CD14-positive monocyte (primary cell): ENCODE measurements at regions not wholly inside any gene's neighbourhood (a gene's known extent, or its start where the extent isn't known, plus 50 kb on each side); places are given as distances from the start of the nearest gene placed in this dataset.
"Not testable (repeated sequence)": the region's sequence is repeated elsewhere in the genome, so short reads cannot be mapped to it uniquely, and the experiment has no call there.

Experiments
- DNase-seq, 3 donors: peaks; one replicate each; pipeline ENCODE4 v3.0.0-alpha.2; 2011 to 2022
- H2AFZ ChIP-seq: 2 replicates; pipeline ENCODE4 v1.6.0; 2012; ENCODE audit warnings: mild to moderate bottlenecking, low read depth, low read length, inconsistent platforms; ENCODE audit not compliant: insufficient read depth, poor library complexity, severe bottlenecking
- H3K27ac ChIP-seq, 2 donors: 1 replicate in 1 of 2; 2 replicates in 1 of 2; pipeline ENCODE4 v1.5.1; 2012 to 2013; ENCODE audit warnings: low read length in 2 of 2, control low read depth in 1 of 2, inconsistent platforms in 1 of 2, low read depth in 1 of 2, mild to moderate bottlenecking in 1 of 2
- H3K27me3 ChIP-seq, 2 donors: one replicate each; pipeline versions ENCODE4 v1.6.0 to v1.6.1; 2011 to 2013; ENCODE audit warnings: low read length in 2 of 2; ENCODE audit not compliant: control insufficient read depth in 2 of 2, insufficient read depth in 2 of 2
- H3K36me3 ChIP-seq, 2 donors: replicated peaks in 1 of 2; 1 replicate in 1 of 2; 2 replicates in 1 of 2; pipeline versions ENCODE4 v1.5.1 to v1.6.1; 2012 to 2013; ENCODE audit warnings: low read length in 2 of 2, control low read depth in 1 of 2, inconsistent platforms in 1 of 2, mild to moderate bottlenecking in 1 of 2; ENCODE audit not compliant: insufficient read depth in 2 of 2, control insufficient read depth in 1 of 2
- H3K4me1 ChIP-seq, 2 donors: 1 replicate in 1 of 2; 2 replicates in 1 of 2; pipeline versions ENCODE4 v1.5.1 to v1.6.1; 2012 to 2013; ENCODE audit warnings: low read length in 2 of 2, control low read depth in 1 of 2, inconsistent platforms in 1 of 2, mild to moderate bottlenecking in 1 of 2, moderate library complexity in 1 of 2; ENCODE audit not compliant: insufficient read depth in 2 of 2, control insufficient read depth in 1 of 2
- H3K4me2 ChIP-seq: replicated peaks from 2 replicates; pipeline ENCODE3; 2012; ENCODE audit warnings: low read length, moderate library complexity, mild to moderate bottlenecking; ENCODE audit not compliant: poor library complexity, severe bottlenecking; ENCODE audit errors: extremely low read depth
- H3K4me3 ChIP-seq, 3 experiments: fragments of 200-600 bp in 1 of 3; sonication (generic) in 1 of 3; replicated peaks in 1 of 3; 1 replicate in 2 of 3; 2 replicates in 1 of 3; pipeline ENCODE4 v1.5.1; 2011 to 2013; ENCODE audit warnings: low read length in 3 of 3, mild to moderate bottlenecking in 3 of 3, control low read depth in 2 of 3, low read depth in 2 of 3, inconsistent platforms in 1 of 3, moderate library complexity in 1 of 3
- H3K79me2 ChIP-seq: 2 replicates; pipeline ENCODE4 v1.6.0; 2012; ENCODE audit warnings: mild to moderate bottlenecking, control low read depth, inconsistent platforms, low read length, moderate library complexity; ENCODE audit not compliant: insufficient read depth
- H3K9ac ChIP-seq: 2 replicates; pipeline ENCODE4 v1.6.0; 2017; ENCODE audit warnings: low read length, mild to moderate bottlenecking; ENCODE audit not compliant: insufficient read depth, poor library complexity, severe bottlenecking
- H3K9me3 ChIP-seq, 2 donors: replicated peaks in 1 of 2; 1 replicate in 1 of 2; 2 replicates in 1 of 2; pipeline versions ENCODE4 v1.5.1 to v1.6.1; 2012 to 2013; ENCODE audit warnings: low read length in 2 of 2, control low read depth in 1 of 2; ENCODE audit not compliant: control insufficient read depth in 1 of 2, insufficient read depth in 1 of 2
- H4K20me1 ChIP-seq: 2 replicates; pipeline ENCODE4 v1.6.0; 2012; ENCODE audit warnings: mild to moderate bottlenecking, low read length, control low read depth, moderate library complexity; ENCODE audit not compliant: insufficient read depth
- H3K27ac Mint-ChIP-seq, 7 donors: one replicate each; pipeline ENCODE4 v1.8.0; 2020; ENCODE audit warnings: mild to moderate bottlenecking in 7 of 7, mixed read lengths in 7 of 7, moderate library complexity in 6 of 7, inconsistent platforms in 2 of 7
- H3K27me3 Mint-ChIP-seq, 3 donors: one replicate each; pipeline ENCODE4 v1.8.0; 2021 to 2022; ENCODE audit warnings: low read depth in 3 of 3, mild to moderate bottlenecking in 3 of 3, mixed read lengths in 3 of 3, moderate library complexity in 3 of 3, inconsistent platforms in 1 of 3
- H3K36me3 Mint-ChIP-seq, 2 donors: one replicate each; pipeline ENCODE4 v1.8.0; 2020; ENCODE audit warnings: mixed read lengths in 2 of 2, inconsistent platforms in 1 of 2, mild to moderate bottlenecking in 1 of 2
- H3K4me1 Mint-ChIP-seq: one replicate; pipeline ENCODE4 v1.8.0; 2020; ENCODE audit warnings: mild to moderate bottlenecking, mixed read lengths
- H3K4me3 Mint-ChIP-seq, 2 donors: one replicate each; pipeline ENCODE4 v1.8.0; 2020; ENCODE audit warnings: mild to moderate bottlenecking in 2 of 2, mixed read lengths in 2 of 2, moderate library complexity in 1 of 2
- H3K9me3 Mint-ChIP-seq, 7 donors: one replicate each; pipeline ENCODE4 v1.8.0; 2020 to 2022; ENCODE audit warnings: mixed read lengths in 7 of 7, mild to moderate bottlenecking in 6 of 7, moderate library complexity in 6 of 7, inconsistent platforms in 2 of 7
- CTCF ChIP-seq: fragments of 200-600 bp; IDR thresholded peaks from one replicate; pipeline ENCODE4 v1.8.0; 2022; ENCODE audit warnings: antibody characterized with exemption, mild to moderate bottlenecking
- WGBS: methylation state at CpG from one replicate; pipeline ENCODE4 v1.1.5; 2013; ENCODE audit warnings: missing lambda C conversion rate; ENCODE audit not compliant: insufficient coverage; 5-methylcytosine and 5-hydroxymethylcytosine counted together
- intact Hi-C, 2 donors: fragments of 100-400 bp; cut with micrococcal nuclease; formaldehyde crosslinking; loops; one replicate each; pipeline versions ENCODE4 v1.15.0 to v1.15.1; 2023

- Histone ChIP-seq H3K4me1 (no peaks in the 10 kb centered on the region), H3K79me2 (no peaks in the 10 kb centered on the region), H3K4me3 (no peak overlapping the region), H3K36me3 (no peaks in the 10 kb centered on the region), H2AFZ (no peak overlapping the region), H3K9me3 (no peaks in the 10 kb centered on the region), H3K27ac (no peak overlapping the region), H3K9ac (no peak overlapping the region), H4K20me1 (no peaks in the 10 kb centered on the region), H3K27me3 (no peaks in the 10 kb centered on the region), H3K4me2 (no peak overlapping the region)
- no peak overlapping the region for H3K27ac Mint-ChIP-seq
- peaks cover 0 to 2% (median 0%) of the 10 kb centered on the region in 3 donors for H3K27me3 Mint-ChIP-seq
- DNase-seq: no peak
- intact Hi-C loops: no loop called here
- H3K36me3 Mint-ChIP-seq: no peaks in the 10 kb centered on the region
- no peak for TF ChIP-seq CTCF
- no peaks in the 10 kb centered on the region for H3K4me1 Mint-ChIP-seq
- H3K4me3 Mint-ChIP-seq: no peak overlapping the region
- WGBS: no CpG with 5 or more reads among the region's 1 CpG
- peaks cover 0 to 9% (median 7%) of the 10 kb centered on the region in 7 donors for H3K9me3 Mint-ChIP-seq
Observed at GRCh38 chr1:166682588-166682987, 156.7 kb upstream of the POGK start.

DNA sequence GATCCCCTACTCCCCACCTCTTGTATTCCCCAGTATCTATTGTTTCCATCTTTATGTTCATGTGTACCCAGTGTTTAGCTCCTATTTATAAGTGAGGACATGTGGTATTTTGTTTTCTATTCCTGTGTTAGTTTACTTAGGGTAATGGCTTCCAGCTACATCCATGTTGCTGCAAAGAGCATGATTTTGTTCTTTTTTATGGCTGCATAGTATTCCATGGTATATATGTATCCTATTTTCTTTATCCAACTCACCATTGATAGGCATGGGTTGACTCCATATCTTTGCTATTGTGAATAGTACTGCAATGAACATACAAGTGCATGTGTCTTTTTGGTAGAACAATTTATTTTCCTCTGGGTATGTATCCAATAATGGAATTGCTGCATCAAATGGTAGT lies 154.6 kb upstream of the POGK start:
- H4K20me1 ChIP-seq, DNase-seq, H3K4me3 ChIP-seq: not testable (repeated sequence)

More for the DNA sequence above, 154.6 kb upstream of the POGK start:
- H3K27ac ChIP-seq, H3K36me3 ChIP-seq, H3K4me2 ChIP-seq, H3K27me3 Mint-ChIP-seq, intact Hi-C loops, H3K27me3 ChIP-seq, H2AFZ ChIP-seq, H3K9ac ChIP-seq, H3K27ac Mint-ChIP-seq, H3K4me3 Mint-ChIP-seq, H3K4me1 ChIP-seq, H3K79me2 ChIP-seq, H3K36me3 Mint-ChIP-seq, H3K4me1 Mint-ChIP-seq, H3K9me3 ChIP-seq: not testable (repeated sequence)
- peaks cover 0 to 10% (median 7%) of the 10 kb centered on the region in 7 donors for H3K9me3 Mint-ChIP-seq
